ENCODE measurements at regions not wholly inside any gene's neighbourhood (a gene's known extent, or its start where the extent isn't known, plus 50 kb on each side); places are given as distances from the start of the nearest gene placed in this dataset.

DNA sequence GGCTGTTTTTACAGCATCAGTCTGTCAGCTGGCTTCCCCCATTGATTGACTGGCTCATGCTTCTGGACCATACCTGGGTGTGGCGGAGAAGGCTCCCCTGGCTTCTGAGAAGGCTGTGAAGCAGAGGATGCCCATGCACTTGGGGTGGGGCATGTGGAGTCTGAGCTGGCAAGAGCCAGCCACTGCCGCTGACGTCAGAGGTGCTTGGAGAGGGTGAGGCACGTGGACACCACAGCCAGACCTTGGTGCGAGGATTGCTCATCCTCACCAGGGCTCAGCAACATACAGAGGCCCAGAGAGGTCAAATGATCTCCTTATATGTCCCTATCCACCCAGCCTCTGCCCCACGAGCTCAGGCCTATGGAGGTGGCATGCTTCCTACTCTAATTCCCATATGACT is 211.2 kb upstream of the PMEPA1 start:
- H3K27me3 ChIP-seq: no peaks in the 10 kb centered on the region
- H3K4me3 ChIP-seq: no peak overlapping the region
- H3K27ac ChIP-seq: no peak overlapping the region
- H3K4me1 ChIP-seq: no peaks in the 10 kb centered on the region
- TF ChIP-seq POLR2A (IDR thresholded peaks at IDR 0.05): no peak
- TF ChIP-seq, protein P1, sequence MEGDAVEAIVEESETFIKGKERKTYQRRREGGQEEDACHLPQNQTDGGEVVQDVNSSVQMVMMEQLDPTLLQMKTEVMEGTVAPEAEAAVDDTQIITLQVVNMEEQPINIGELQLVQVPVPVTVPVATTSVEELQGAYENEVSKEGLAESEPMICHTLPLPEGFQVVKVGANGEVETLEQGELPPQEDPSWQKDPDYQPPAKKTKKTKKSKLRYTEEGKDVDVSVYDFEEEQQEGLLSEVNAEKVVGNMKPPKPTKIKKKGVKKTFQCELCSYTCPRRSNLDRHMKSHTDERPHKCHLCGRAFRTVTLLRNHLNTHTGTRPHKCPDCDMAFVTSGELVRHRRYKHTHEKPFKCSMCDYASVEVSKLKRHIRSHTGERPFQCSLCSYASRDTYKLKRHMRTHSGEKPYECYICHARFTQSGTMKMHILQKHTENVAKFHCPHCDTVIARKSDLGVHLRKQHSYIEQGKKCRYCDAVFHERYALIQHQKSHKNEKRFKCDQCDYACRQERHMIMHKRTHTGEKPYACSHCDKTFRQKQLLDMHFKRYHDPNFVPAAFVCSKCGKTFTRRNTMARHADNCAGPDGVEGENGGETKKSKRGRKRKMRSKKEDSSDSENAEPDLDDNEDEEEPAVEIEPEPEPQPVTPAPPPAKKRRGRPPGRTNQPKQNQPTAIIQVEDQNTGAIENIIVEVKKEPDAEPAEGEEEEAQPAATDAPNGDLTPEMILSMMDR (IDR thresholded peaks at IDR 0.05 in 4 of 5, conservative IDR thresholded peaks at IDR 0.05 in 1 of 5): no peak
- in situ Hi-C loops (cut with MboI; ENCODE audit: low sequenced_read_pairs in 4 of 4): no loop called here
- ATAC-seq (no peak), DNase-seq (no peak)
- H3K36me3 ChIP-seq: no peaks in the 10 kb centered on the region
- intact Hi-C loops (cut with DNase I; ENCODE audit: low total_unique reads): no loop called here
- H3K9me3 ChIP-seq: no peaks in the 10 kb centered on the region

GRCh38 chr20:57919049-57919448 is 209.2 kb upstream of the PMEPA1 start:
- Histone ChIP-seq H3K27me3 (no peaks in the 10 kb centered on the region), H3K36me3 (no peaks in the 10 kb centered on the region), H3K4me3 (no peak overlapping the region), H3K27ac (no peak overlapping the region), H3K4me1 (no peaks in the 10 kb centered on the region), H3K9me3 (no peaks in the 10 kb centered on the region)
- in situ Hi-C loops (cut with MboI; ENCODE audit: low sequenced_read_pairs in 4 of 4): no loop called here
- TF ChIP-seq, protein P1 (IDR thresholded peaks at IDR 0.05 in 4 of 5, conservative IDR thresholded peaks at IDR 0.05 in 1 of 5): no peak
- no peak for TF ChIP-seq POLR2A (IDR thresholded peaks at IDR 0.05)
- DNase-seq (no peak), ATAC-seq (no peak)
- intact Hi-C loops (cut with DNase I; ENCODE audit: low total_unique reads): no loop called here

DNA sequence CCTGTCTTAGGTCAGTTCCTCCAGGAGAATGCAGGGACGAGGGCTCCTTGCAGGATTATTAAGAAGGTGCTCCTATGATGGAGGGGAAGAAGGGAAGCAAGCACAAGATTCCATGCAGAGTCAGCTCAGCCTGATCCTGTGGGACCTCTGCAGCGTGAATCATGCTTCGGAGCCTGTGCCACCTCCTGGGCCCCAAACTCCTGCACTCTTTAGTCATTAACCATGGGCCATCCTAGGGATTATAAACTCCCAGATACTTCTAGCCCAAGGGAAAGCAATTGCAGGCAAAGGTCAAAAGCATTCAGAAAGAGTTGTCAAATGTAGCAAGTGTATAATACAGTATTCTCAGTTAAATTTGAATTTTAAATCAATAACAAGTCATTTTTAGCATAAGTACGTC is 208.7 kb upstream of the PMEPA1 start:
- Histone ChIP-seq H3K27ac (no peak overlapping the region), H3K9me3 (no peaks in the 10 kb centered on the region), H3K4me1 (no peaks in the 10 kb centered on the region), H3K27me3 (no peaks in the 10 kb centered on the region), H3K4me3 (no peak overlapping the region), H3K36me3 (no peaks in the 10 kb centered on the region)
- TF ChIP-seq POLR2A (IDR thresholded peaks at IDR 0.05): no peak
- TF ChIP-seq, protein P1 (IDR thresholded peaks at IDR 0.05 in 4 of 5, conservative IDR thresholded peaks at IDR 0.05 in 1 of 5): no peak
- ATAC-seq: no peak
- intact Hi-C loops (cut with DNase I; ENCODE audit: low total_unique reads) (no loop called here), in situ Hi-C loops (cut with MboI; ENCODE audit: low sequenced_read_pairs in 4 of 4) (no loop called here)
- DNase-seq: no peak

DNA sequence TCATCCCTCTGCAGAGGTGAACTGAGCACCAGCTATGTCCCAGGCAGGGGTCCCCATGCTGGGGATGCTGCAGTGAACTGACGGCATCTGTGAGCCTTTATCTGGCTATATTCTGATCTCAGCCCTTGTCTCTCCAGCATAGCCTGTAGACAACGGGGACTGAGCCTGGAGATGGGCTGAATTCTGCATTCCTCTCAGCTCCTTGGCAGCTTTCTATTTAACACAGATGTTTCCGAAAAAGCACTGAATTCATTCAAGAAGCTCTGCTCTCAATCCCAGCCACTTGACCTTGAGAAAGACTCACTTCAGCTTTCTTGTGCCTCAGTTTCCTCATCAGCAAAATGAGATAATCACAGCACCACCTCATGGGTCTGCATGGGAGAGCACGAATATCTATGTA is 204.4 kb upstream of the PMEPA1 start:
- ATAC-seq (no peak), DNase-seq (no peak)
- Histone ChIP-seq H3K27ac (no peak overlapping the region), H3K27me3 (no peaks in the 10 kb centered on the region), H3K9me3 (no peaks in the 10 kb centered on the region), H3K36me3 (no peaks in the 10 kb centered on the region), H3K4me3 (no peak overlapping the region), H3K4me1 (no peaks in the 10 kb centered on the region)
- intact Hi-C loops (cut with DNase I; ENCODE audit: low total_unique reads): no loop called here
- TF ChIP-seq POLR2A (IDR thresholded peaks at IDR 0.05): no peak
- TF ChIP-seq, protein P1 (IDR thresholded peaks at IDR 0.05 in 4 of 5, conservative IDR thresholded peaks at IDR 0.05 in 1 of 5): no peak
- in situ Hi-C loops (cut with MboI; ENCODE audit: low sequenced_read_pairs in 4 of 4): no loop called here

DNA sequence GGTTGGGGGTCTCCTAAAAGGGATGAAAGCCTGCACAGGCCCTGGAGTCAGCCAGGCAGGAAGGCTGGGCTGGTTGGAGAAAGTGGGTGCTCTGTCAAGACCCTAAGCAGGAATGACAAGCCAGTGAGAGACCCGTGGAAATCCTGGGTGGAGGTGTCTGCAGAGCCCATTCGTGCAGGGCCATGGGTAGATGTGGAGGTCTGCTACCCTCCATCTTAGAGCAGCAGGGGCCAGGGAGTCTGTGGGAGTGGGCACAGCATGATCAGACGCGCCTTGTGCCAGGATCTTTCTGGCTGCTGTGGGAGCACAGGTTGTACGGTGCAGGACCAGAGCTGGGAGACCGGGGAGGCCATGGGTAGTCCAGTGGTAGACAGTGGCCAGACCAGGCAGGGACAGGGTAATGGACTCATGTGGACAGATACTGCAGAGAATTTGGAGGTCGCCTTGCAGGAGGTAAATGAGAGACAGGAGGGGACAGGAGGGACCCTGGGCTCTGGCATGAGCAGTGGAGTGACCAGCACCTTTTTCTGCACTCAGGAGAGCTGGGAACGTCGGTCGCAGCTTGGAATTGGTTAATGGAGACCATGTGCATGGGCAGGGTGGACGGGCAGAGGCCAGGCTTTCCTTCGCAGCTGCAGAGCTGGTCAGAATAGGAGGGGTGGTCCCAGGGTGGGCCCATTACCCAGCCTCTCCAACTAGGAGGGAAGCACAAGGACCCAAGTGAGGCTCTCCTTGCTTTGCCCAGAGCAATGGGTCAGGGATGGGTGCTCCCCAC is 203.5 kb upstream of the PMEPA1 start:
- no peak for DNase-seq
- H3K9me3 ChIP-seq: no peaks in the 10 kb centered on the region
- no peak for ATAC-seq
- no peak for TF ChIP-seq POLR2A (IDR thresholded peaks at IDR 0.05)
- TF ChIP-seq, protein P1 (IDR thresholded peaks at IDR 0.05 in 4 of 5, conservative IDR thresholded peaks at IDR 0.05 in 1 of 5): no peak
- intact Hi-C loops (cut with DNase I; ENCODE audit: low total_unique reads) (no loop called here), in situ Hi-C loops (cut with MboI; ENCODE audit: low sequenced_read_pairs in 4 of 4) (no loop called here)
- H3K4me1 ChIP-seq: no peaks in the 10 kb centered on the region
- H3K27me3 ChIP-seq: no peaks in the 10 kb centered on the region
- H3K27ac ChIP-seq: no peak overlapping the region
- H3K4me3 ChIP-seq: no peak overlapping the region
- no peaks in the 10 kb centered on the region for H3K36me3 ChIP-seq
